ENCODE measurements at regions not wholly inside any gene's neighbourhood (a gene's known extent, or its start where the extent isn't known, plus 50 kb on each side); places are given as distances from the start of the nearest gene placed in this dataset.

DNA sequence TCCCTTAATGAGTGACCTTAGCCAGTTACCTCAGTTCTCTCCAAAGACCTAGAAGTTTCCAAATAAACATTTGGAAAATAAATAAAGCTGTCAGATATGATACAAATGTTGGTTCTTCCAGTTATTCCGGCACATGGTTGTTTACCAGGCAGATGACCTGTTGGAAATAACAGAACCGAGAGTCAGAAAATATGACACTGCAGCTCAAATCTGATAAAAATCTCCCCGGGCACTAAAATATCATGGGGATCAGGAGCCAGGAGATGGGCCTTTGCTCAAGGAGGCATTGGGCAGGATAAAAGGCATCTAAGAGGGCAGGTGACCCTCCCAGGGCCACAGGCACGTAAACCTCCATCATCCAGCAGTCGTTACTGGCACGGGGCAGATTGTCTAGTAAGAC is 164.0 kb upstream of the LYZL1 start:
- TF ChIP-seq EZH2 (IDR thresholded peaks at IDR 0.05; ENCODE audit: borderline replicate concordance, low read length): no peak
- TF ChIP-seq, protein P1, sequence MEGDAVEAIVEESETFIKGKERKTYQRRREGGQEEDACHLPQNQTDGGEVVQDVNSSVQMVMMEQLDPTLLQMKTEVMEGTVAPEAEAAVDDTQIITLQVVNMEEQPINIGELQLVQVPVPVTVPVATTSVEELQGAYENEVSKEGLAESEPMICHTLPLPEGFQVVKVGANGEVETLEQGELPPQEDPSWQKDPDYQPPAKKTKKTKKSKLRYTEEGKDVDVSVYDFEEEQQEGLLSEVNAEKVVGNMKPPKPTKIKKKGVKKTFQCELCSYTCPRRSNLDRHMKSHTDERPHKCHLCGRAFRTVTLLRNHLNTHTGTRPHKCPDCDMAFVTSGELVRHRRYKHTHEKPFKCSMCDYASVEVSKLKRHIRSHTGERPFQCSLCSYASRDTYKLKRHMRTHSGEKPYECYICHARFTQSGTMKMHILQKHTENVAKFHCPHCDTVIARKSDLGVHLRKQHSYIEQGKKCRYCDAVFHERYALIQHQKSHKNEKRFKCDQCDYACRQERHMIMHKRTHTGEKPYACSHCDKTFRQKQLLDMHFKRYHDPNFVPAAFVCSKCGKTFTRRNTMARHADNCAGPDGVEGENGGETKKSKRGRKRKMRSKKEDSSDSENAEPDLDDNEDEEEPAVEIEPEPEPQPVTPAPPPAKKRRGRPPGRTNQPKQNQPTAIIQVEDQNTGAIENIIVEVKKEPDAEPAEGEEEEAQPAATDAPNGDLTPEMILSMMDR (IDR thresholded peaks at IDR 0.05; ENCODE audit: low read length): no peak

Data from OCI-LY1 (cell line).